ELF-1 (cell line): ENCODE measurements at regions not wholly inside any gene's neighbourhood (a gene's known extent, or its start where the extent isn't known, plus 50 kb on each side); places are given as distances from the start of the nearest gene placed in this dataset.

ENCODE experiments used
- DNase-seq: peaks from one replicate; pipeline ENCODE4 v3.0.0-alpha.2; 2016; ENCODE audit warnings: low read depth, low spot score

- peak; percentile 26 for DNase-seq
Observed at GRCh38 chr12:107225635-107226034, 132.3 kb upstream of the CRY1 start.

DNA sequence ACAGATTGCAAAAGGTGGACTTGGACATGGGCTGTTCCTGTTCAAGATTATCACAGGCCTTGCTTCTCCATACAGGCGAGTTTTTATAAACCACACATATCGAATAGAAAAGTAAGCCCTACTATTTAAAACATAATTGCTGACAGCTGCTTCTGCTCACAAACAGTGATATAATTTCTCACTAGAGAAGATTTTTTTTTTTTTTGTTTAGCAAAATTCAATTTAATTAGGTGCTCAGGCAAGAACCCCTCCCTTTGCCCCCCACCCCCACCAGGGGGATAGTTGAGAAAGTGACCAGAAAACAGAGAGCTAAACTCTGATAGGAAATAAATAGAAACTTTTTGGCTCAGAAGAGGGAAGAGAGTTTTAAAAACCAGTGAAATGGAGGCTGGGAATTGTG is 132.8 kb upstream of the CRY1 start:
- DNase-seq = no peak

DNA sequence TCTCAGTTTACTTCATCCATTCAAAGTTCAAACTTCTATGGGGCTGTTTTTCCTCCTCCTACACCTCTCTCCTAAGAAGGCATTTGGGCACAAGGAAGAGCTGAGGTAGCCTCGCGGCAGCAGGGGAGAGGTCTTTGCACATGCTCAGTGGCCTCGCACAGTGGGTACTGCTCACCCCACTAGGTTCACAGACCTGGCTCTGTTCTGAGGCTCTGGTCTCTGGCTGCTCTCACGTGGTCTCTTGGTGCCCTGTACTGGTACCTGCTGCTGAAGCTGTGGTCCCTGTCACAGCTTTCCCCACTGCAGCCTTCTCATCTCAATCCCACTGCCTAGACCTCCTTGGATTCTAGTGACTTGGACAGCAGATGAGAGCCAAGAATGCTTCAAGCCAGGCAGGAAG is 134.7 kb upstream of the CRY1 start:
- no peak for DNase-seq

GRCh38 chr12:107229827-107230226 is 136.5 kb upstream of the CRY1 start:
- DNase-seq = no peak

DNA sequence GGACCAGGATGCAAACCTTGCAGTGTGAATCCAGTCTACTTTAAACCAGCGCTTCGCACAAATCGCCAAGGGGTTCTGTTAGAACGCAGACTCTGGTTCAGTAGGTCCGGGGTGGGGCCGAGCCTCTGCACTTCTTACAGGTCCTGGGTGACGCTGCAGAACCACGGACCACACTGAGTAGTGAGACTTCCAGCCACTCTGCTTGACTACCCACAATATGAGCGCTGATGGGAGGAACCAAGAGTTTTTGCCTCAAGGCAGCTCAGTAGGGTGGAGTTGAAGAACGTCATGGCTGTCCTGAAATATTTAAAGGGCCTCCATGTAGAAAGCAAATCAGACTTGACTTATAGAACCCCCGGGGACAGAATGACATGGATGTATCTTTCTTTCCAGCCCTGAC is 138.0 kb upstream of the CRY1 start:
- no peak for DNase-seq

DNA sequence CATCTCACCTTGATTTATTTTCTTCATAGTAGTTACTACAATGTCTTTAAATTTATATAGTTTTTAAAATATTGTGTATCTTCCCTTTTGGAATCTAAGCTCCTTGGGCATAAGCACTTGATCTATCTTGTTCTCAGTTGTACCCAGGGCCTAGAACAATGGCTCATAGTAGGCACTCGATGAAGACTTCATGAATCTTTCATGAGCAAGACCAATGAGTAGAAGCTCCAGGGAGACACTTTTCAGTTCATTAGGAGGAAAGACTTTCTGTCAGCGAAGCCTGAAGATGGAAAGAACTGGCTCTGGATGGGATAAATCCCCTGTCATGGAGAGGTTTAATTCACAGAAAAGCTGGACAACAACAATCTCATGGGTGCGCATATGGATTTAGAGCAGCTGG is 140.2 kb upstream of the CRY1 start:
- no peak for DNase-seq

GRCh38 chr12:107235600-107235999 is 142.3 kb upstream of the CRY1 start:
- no peak for DNase-seq

DNA sequence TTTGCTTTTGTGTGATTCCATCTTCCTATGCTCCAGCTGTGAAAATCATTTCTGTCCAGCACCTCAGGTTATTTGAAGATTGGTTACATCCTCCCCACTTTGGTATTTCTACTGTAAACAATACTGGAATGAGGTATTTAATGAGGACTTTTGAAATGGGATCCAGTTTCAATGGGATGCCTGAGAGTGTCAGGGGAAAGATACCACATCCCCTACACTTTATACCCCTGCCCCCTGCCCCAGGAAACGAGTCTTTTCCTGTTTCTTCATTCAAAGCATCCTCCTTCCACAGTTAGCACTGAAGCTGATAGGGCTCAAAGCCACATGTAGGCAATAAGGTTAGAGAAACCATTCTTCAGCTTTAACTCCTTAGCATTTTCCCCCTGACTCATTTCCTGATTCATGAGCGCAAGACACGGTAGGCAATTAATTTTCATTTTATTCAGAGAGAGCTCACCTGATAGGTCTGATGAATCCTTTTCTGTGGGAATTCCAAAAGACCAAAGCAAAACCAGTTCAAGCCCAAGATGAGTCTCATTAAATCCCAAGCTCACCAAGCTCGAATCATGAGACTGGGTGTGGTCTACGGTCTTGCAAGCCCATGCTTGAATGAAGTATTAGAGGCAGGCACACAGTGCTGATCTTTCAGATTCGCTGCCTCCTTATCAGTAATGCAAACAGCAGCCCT is 143.6 kb upstream of the CRY1 start:
- DNase-seq = no peak

- DNase-seq = no peak
Observed at GRCh38 chr12:107238296-107238695, 144.9 kb upstream of the CRY1 start.

GRCh38 chr12:107241411-107241810 is 148.1 kb upstream of the CRY1 start:
- no peak for DNase-seq

- no peak for DNase-seq
Observed at GRCh38 chr12:107242189-107242588, 148.8 kb upstream of the CRY1 start.

GRCh38 chr12:107243341-107243740 is 150.0 kb upstream of the CRY1 start:
- DNase-seq = no peak

GRCh38 chr12:107244584-107244983 is 151.2 kb upstream of the CRY1 start:
- no peak for DNase-seq

DNA sequence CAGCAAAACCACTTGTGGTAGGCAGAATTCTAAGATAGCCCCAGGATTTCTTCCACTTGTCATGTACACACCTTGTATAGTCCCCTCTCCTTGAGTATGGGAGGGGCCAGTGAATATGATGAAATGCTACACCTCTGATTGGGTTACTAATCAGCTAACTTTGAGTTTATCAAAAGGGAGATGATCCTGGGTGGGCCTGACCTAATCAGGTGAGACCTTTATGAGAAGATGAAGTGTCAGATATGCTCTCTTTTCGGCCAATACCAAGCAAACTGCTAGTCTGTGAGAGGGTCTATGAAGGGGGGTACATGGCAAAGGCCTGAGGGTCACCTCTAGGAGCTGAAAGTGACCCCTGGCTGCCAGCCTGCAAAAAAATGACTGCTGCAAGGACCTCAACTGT is 154.3 kb upstream of the CRY1 start:
- DNase-seq = no peak

- no peak for DNase-seq
Observed at GRCh38 chr12:107248187-107248586, 154.8 kb upstream of the CRY1 start.

DNA sequence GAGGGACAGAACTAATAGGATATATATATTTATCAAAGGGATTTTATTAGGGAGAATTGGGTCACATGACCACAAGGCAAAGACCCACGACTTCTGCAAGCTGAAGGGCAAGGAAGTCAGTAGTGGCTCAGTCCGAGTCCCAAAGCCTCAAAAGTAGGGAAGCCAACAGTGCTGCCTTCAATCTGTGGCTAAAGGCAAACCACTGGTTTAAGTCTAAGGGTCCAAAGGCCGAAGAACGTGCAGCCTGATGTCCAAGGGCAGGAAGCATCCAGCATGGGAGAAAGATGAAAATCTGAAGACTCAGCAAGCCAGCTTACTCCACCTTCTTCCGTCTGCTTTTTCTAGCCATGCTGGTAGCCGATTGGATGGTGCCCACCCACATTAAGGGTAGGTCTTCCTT is 157.9 kb upstream of the CRY1 start:
- no peak for DNase-seq

DNA sequence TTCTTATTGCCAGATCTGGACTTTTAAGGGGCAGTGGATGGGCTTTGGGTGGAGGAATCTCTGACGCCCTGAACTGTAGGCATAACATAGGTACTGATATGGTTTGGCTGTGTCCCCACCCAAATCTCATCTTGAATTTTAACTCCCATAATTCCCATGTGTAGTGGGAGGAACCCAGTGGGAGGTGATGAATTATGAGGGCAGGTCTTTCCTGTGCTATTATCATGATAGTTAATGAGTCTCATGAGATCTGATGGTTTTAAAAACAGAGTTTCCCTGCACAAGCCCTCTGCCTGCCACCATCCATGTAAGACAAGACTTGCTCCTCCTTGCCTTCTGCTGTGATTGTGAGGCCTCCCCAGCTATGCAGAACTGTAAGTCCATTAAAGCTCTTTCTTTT is 160.0 kb upstream of the CRY1 start:
- DNase-seq = no peak

GRCh38 chr12:107254258-107254856 is 161.0 kb upstream of the CRY1 start:
- no peak for DNase-seq

GRCh38 chr12:107258780-107259179 is 165.4 kb upstream of the CRY1 start:
- no peak for DNase-seq

- no peak for DNase-seq
Observed at GRCh38 chr12:107263980-107264379, 170.6 kb upstream of the CRY1 start.

GRCh38 chr12:107264667-107265066 is 171.3 kb upstream of the CRY1 start:
- DNase-seq = no peak

- no peak for DNase-seq
Observed at GRCh38 chr12:107267604-107268003, 174.3 kb upstream of the CRY1 start.

DNA sequence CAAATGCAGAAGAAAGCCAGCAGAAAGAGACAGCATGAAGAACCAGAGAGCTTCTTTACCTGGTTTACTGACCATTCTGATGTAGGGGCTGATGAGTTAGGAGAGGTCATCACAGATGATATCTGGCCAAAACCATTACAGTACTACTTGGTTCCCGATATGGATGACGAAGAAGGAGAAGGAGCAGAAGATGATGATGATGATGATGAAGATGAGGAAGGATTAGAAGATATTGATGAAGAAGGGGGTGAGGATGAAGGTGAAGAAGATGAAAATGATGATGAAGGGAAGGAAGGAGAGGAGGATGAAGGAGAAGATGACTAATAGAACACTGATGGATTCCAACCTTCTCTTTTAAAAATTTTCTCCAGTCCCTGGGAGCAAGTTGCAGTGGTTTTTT is 178.2 kb upstream of the CRY1 start:
- no peak for DNase-seq

- no peak for DNase-seq
Observed at GRCh38 chr12:107275530-107275929, 182.2 kb upstream of the CRY1 start.
